GM21529 (cell line): ENCODE measurements at regions not wholly inside any gene's neighbourhood (a gene's known extent, or its start where the extent isn't known, plus 50 kb on each side); places are given as distances from the start of the nearest gene placed in this dataset.
A peak's percentile ranks its signal among the peaks of the same experiment; 100 is the strongest.

Experiments
- ATAC-seq: cut with Tn5 transposase; IDR thresholded peaks from one replicate; pipeline ENCODE4 v1.9.1; 2021; ENCODE audit not compliant: unreplicated experiment

- ATAC-seq, result no peak
Observed at GRCh38 chr13:99652901-99653300, 151.6 kb downstream of the TM9SF2 start.

DNA sequence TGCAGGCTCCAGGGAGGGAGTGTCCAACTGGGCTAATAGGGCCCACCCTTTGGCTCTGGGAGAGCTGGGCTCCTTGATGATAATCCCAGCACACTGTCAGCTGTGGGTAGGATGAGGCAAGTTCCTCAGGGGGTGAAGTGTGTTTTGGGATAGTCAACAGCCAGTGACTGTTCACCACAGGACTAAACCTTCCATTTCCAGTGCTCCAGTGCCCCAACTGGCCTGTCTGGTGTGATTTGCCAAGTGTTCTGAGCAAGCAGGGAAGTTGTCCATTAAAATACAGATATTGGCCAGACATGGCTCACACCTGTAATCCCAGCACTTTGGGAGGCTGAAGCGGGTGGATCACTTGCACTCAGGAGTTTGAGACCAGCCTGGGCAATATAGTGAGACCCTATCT, 150.9 kb downstream of the TM9SF2 start:
- no peak for ATAC-seq

- ATAC-seq, result no peak
Observed at GRCh38 chr13:99651016-99651415, 149.7 kb downstream of the TM9SF2 start.

DNA sequence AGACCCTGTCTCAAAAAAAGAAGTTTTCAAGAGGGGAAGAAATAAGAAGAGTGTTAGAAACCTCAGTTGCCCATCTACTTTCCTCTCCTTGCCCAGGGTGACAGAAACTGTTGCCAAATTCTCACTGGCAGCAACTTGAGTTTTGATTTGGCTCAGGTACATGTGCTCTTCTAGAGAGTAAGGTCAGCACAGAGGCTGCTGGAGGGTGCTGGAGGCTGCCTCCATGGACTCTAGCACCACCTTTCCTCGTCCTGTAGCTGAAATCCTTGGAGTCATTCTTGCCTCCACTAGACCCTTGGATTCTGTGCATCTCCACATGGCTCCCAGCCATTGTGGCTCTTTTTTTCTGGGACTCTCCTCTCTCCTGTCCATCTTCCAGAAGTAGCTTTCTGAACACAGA, 149.1 kb downstream of the TM9SF2 start:
- ATAC-seq, result no peak

DNA sequence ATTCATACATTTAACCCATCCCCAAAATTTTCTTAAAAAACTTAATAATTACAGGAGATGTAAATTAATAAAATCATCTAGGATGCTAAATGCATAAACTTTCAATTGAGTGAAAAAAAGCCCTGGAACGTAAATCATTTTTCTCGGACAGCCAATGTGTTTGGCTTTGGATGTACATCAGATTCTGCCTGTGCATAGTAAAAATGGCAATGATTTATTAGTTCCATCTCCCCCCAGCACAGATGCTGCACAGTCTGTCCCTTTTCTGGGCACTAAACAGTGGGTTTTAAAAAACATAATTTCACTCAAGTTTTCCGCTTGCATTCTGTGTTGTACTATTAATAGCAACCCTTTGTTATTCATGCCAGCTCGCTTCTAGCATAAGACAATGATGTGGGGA, 147.7 kb downstream of the TM9SF2 start:
- ATAC-seq, result no peak

DNA sequence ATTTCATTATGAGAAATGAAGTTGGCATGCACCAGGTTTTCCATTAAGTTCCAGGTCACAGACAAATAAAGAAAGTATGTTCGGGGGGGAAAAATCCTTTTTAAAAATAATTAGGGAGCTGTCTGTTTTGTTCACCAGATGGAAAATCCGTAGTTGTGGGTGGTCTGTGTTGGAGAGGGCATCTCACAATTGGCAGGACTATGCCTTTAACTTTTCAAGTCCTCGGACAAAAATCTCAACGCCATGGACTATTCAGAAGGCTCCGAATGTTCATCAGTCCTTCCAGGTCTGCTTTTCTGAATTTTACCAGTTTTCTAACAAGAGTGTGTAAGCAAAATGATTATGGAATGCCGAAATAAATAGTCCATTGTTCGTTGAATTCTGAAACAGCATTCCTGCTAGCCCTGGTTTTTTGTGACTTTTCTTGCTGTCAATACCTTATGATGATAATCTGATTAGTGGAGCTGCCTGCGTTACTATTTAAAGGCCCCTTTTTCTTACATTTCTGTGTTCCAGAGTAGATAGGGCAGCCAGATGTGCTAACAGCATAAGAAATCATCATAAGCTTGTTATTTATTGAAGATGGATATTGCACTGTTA, 146.9 kb downstream of the TM9SF2 start:
- no peak for ATAC-seq

DNA sequence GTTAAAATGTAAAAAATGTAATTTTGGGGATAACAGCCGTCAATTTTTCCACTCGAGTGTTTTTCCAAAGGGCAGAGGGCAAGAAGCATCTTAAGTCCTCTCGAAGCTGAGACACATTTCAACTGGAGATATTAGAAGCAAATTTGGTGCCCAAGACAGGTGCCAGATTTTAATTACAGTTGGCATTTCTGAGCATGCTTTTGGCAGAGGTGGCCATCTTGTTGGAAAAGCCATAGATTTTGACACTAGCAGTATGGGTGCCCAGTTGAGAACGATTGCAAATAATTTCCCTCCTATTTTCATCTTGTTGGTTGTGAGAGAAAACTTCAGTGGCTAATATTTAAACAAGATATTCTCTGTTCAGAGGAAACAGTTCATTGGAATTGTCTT, 146.3 kb downstream of the TM9SF2 start:
- no peak for ATAC-seq

DNA sequence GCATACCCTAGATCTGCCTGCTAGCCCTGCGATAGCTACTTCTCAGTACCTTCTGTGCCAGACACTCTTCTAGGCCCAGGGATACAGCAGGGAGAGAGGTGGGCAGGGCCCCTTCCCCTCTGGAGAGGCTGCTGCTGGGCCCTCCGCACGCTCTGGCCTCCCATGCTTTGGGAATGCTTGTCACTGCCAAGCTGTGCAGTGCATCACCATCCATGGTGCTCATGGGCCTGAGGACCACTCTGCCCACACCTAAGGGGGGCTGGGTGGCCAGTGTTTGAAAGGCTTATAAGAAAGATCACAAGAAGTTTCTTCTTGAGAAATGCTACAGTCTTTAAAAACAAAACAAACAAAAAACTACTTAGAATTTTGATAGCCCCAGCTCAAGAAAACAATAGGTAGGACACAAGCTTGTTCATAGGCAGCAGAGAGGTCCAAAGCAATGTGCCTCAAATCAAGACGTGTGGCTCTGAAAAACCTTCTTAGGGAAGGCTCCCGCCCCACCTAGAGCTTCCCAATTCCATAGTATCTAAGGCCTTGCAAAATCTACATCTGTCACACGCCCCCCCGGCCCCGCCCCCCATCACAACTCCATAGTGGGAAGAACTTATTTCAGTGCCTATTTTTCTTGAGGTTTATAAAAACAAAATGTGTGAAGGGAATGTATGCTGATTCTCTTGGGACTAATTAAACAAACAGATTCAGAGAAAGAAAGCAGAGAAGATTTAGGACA, 145.8 kb downstream of the TM9SF2 start:
- ATAC-seq, result no peak

- ATAC-seq, result no peak
Observed at GRCh38 chr13:99642841-99643240, 141.6 kb downstream of the TM9SF2 start.

DNA sequence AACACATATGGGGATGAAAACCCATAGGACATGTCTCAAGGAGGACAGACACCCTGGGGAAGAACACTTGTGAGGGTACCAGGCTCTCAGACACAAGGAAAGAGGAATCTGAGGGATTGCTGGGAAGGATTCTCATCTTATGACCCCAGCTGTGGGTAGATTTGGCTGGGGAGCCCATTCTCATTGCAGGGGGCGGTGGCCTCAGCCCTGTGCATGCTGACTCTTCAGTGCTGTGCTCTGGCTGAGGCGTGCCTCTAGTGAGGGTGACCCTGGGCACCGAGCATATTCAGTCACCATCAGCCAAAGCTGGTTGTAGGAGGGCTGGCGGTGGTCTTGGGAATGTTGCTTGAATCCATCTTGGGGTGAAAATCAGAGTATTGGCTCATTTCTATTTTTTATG, 140.7 kb downstream of the TM9SF2 start:
- no peak for ATAC-seq

DNA sequence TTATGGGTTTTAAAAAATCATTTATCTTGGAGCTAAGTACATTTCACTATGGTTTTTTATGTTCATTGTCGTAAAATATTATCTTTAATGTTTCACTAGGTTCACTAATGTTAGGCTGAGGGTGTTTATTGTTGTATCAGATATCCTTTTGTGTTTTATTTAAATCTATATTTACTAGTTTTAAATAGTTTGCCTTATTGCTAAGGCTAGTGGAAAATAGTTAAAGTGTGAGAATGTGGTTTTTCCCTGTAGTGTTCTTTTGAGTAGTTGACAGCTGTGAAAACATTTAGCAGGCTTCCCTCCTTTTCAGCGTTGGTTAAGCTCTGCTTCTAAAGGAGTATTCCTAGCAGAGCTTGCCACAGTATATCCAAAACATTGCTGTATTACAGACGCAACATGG, 139.0 kb downstream of the TM9SF2 start:
- no peak for ATAC-seq

GRCh38 chr13:99639126-99639525, 137.9 kb downstream of the TM9SF2 start:
- no peak for ATAC-seq

GRCh38 chr13:99636728-99637353, 135.6 kb downstream of the TM9SF2 start:
- ATAC-seq, result peak; percentile 92

DNA sequence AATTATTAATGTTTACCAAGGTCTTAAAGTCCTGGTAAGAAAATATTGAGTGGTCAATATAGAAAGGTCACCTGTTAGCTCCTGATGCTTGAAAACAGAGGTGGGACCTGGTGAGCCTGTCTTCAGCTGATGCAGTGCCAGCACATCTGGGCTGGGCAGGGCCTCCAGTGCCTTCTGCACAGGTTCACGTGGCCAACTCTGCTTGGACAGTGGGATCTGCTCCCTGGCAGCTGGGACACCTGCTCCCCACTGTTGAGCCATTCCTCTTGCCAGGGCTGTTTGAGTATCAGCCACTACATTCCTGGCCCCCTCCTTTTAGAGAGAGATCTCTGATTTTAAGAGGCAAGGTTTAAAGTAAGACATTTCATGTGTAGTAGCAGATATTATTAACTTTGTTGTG, 135.0 kb downstream of the TM9SF2 start:
- ATAC-seq, result no peak

- ATAC-seq, result no peak
Observed at GRCh38 chr13:99634672-99635071, 133.4 kb downstream of the TM9SF2 start.

DNA sequence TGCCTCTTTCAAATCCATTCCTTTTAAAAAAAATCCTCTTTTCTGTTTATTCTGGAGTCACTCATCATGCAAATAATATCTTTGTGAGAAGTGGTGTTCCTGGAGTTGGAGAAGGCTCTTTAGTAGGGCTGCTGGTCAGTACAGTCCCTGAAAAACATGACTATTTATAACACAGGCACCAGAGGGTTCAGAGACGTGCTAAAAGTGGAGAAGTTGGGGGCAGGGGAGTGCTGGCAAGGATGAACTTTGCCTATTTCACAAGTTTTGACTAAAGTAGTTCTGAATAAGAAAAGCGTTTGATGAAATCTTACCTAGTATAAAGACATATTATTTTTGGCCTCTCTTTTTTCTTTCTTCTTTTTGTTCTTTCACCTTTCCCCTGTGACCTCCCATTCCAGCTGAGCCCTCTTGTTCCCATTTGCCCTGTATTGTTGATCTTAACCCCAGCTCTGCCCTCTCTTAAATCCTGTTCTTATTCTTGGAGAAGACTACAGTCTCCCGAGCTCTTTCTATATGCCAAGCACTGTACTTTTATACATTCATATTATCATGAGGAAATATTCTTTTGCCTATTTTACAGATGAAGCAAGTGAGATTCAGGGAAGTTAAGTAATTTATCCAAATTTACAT, 129.1 kb downstream of the TM9SF2 start:
- ATAC-seq, result no peak

GRCh38 chr13:99629641-99630040, 128.4 kb downstream of the TM9SF2 start:
- no peak for ATAC-seq

DNA sequence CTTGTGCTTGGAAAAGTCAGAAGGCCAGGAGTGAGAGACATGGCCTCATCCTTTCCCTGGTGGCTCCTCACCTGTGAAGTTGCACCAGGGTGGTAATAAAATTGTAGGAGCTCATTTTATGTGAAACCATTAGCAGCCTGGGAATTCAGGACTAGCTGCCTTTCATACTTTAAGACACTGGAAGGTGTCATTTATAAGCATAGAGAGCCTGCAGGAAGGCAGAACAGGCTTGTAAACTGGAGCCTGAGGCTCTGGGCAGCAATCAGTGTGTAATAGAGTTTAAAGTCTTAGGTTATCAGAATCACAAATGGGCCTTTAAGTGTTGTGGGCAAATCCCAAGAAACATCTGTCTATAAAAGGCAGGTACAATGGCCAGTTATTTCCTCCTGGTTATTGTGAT, 127.2 kb downstream of the TM9SF2 start:
- no peak for ATAC-seq

DNA sequence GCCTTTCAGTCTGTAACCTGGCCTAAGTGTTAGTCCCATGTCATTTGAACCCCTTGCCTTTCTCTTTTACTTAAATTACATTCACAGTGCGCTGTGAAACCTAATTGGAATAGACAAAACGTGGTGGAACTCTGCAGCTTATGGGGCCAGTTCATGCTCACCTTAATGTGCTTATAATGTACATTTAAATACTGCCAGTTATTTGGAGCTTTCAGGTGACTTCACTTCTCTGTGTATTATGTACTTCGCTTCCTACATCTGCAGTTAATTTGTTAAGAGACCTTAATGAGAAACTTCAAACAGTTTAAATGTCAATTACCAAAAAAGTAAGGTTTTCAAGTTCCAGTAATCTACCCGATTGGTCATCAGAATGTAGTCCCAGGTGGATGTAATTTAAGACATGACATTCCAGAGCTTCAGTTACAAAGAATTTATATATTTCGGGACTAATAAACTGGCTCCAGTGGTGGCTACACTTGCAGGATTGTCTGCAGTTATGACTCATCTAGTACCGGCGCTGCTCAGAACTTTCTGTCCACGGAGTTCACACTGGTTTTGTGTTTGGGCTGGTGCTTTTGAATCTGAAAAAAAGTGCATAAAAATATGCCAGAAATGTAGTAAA, 125.3 kb downstream of the TM9SF2 start:
- no peak for ATAC-seq

- no peak for ATAC-seq
Observed at GRCh38 chr13:99624936-99625540, 123.8 kb downstream of the TM9SF2 start.

DNA sequence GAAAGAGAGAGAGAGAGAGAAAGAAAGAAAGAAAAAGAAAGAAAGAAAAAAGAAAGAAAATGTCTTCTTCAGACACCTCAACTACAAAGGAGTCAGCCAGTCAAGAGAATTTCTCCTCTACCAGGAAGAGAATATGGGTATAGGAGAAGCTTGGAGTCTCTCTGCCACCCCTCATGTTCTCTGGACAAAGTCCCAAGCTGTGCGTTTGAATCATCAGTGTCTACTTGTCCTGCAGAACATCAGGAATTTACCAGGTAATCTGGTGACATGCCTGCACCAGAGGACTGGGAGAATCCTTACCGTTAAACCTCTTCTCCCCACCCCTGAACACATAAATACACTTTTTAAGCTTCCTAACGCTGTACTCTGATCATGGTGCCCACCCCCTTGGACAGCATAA, 119.5 kb downstream of the TM9SF2 start:
- no peak for ATAC-seq
